WERI-Rb-1 (cell line): ENCODE measurements at regions not wholly inside any gene's neighbourhood (a gene's known extent, or its start where the extent isn't known, plus 50 kb on each side); places are given as distances from the start of the nearest gene placed in this dataset.

ENCODE experiments used
- DNase-seq: peaks from one replicate; pipeline ENCODE4 v3.0.0-alpha.2; 2020
- H3K27ac ChIP-seq: fragments of 250-450 bp; sonication (Bioruptor Pico); 2 replicates; pipeline ENCODE4 v1.5.1; 2020; ENCODE audit warnings: mild to moderate bottlenecking, moderate library complexity
- H3K27me3 ChIP-seq: fragments of 250-450 bp; sonication (Bioruptor Pico); 2 replicates; pipeline ENCODE4 v1.5.1; 2021; ENCODE audit warnings: mild to moderate bottlenecking, low read depth, moderate library complexity; ENCODE audit not compliant: insufficient read depth, severe bottlenecking
- H3K36me3 ChIP-seq: fragments of 250-450 bp; sonication (Bioruptor Pico); 2 replicates; pipeline ENCODE4 v1.5.1; 2020; ENCODE audit warnings: mild to moderate bottlenecking, moderate library complexity
- H3K4me3 ChIP-seq: 2 replicates; pipeline ENCODE4 v1.5.1; 2011; ENCODE audit warnings: low read depth, mild to moderate bottlenecking, control low read depth, low read length
- H3K9me3 ChIP-seq: fragments of 250-450 bp; sonication (Bioruptor Pico); 2 replicates; pipeline ENCODE4 v1.5.1; 2021; ENCODE audit warnings: mild to moderate bottlenecking, moderate library complexity; ENCODE audit not compliant: severe bottlenecking
- CTCF ChIP-seq: IDR thresholded peaks from 2 replicates; pipeline ENCODE4 v1.5.1; 2011; ENCODE audit warnings: low read depth, mild to moderate bottlenecking, control low read depth, inconsistent platforms, low read length

GRCh38 chr3:152199102-152199840 is 69.5 kb upstream of the MBNL1 start:
- TF ChIP-seq CTCF: no peak
- H3K36me3 ChIP-seq: no peaks in the 10 kb centered on the region
- peaks cover 22% of the 10 kb centered on the region for H3K27me3 ChIP-seq
- no peak for DNase-seq
- no peak overlapping the region for H3K4me3 ChIP-seq
- no peaks in the 10 kb centered on the region for H3K9me3 ChIP-seq
- no peak overlapping the region for H3K27ac ChIP-seq

- Histone ChIP-seq H3K9me3 (no peaks in the 10 kb centered on the region), H3K27me3 (peaks cover 14% of the 10 kb centered on the region), H3K36me3 (no peaks in the 10 kb centered on the region), H3K27ac (no peak overlapping the region), H3K4me3 (no peak overlapping the region)
- no peak for DNase-seq
- no peak for TF ChIP-seq CTCF
These were observed 68.0 kb upstream of the MBNL1 start for GRCh38 chr3:152200476-152201420.

- TF ChIP-seq CTCF: no peak
- DNase-seq: no peak
- no peaks in the 10 kb centered on the region for H3K36me3 ChIP-seq
- no peak overlapping the region for H3K27ac ChIP-seq
- H3K9me3 ChIP-seq: no peaks in the 10 kb centered on the region
- peaks cover 21% of the 10 kb centered on the region for H3K27me3 ChIP-seq
- H3K4me3 ChIP-seq: no peak overlapping the region
These were observed 65.6 kb upstream of the MBNL1 start for GRCh38 chr3:152202976-152203626.

GRCh38 chr3:152203652-152204051 is 65.1 kb upstream of the MBNL1 start:
- no peak overlapping the region for H3K27ac ChIP-seq
- no peak for DNase-seq
- H3K9me3 ChIP-seq: no peaks in the 10 kb centered on the region
- no peak for TF ChIP-seq CTCF
- H3K27me3 ChIP-seq: peaks cover 17% of the 10 kb centered on the region
- H3K36me3 ChIP-seq: no peaks in the 10 kb centered on the region
- no peak overlapping the region for H3K4me3 ChIP-seq

- Histone ChIP-seq H3K9me3 (no peaks in the 10 kb centered on the region), H3K27ac (no peak overlapping the region), H3K4me3 (no peak overlapping the region), H3K27me3 (peaks cover 21% of the 10 kb centered on the region), H3K36me3 (no peaks in the 10 kb centered on the region)
- no peak for TF ChIP-seq CTCF
- DNase-seq: no peak
These were observed 64.5 kb upstream of the MBNL1 start for GRCh38 chr3:152204218-152204617.
